ENCODE measurements at regions not wholly inside any gene's neighbourhood (a gene's known extent, or its start where the extent isn't known, plus 50 kb on each side); places are given as distances from the start of the nearest gene placed in this dataset.

DNA sequence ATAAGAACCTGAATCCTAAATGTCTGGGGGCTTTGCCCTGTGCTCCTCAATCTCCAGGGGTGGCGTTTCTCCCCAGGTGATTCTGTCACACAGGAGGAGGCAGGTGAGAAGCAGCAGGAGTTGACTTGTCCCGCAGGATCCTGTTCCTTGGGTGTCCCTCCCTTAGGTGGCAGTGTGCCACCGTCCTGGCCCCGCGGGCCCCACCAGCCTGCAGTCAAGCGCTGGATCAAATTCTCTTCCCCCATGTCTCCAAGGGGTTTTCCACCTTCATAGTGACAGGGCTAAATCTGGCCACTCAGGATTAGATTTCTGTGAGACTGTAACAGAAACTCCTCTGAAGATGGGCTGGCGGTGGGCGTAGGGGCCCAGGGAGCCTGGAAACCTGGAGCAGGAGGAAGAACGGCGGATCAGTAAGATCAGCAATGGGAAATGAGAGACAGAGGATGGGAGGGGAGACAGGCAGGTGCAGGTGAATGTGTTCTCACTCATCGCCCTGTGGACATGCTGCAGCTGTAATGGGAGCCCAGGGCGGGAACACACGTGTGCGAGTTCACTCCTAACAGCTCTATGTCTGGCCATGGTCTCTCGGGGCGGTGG lies 329.2 kb upstream of the COBL start:
- TF ChIP-seq NFRKB (IDR thresholded peaks at IDR 0.05) (no peak), ARNT (IDR thresholded peaks at IDR 0.05) (no peak), ELF4 (IDR thresholded peaks at IDR 0.05) (no peak)
- TF ChIP-seq, protein P1, sequence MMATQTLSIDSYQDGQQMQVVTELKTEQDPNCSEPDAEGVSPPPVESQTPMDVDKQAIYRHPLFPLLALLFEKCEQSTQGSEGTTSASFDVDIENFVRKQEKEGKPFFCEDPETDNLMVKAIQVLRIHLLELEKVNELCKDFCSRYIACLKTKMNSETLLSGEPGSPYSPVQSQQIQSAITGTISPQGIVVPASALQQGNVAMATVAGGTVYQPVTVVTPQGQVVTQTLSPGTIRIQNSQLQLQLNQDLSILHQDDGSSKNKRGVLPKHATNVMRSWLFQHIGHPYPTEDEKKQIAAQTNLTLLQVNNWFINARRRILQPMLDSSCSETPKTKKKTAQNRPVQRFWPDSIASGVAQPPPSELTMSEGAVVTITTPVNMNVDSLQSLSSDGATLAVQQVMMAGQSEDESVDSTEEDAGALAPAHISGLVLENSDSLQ (IDR thresholded peaks at IDR 0.05) = no peak

Data from HEK293T (cell line).